AG09319 (cell line): ENCODE measurements at regions not wholly inside any gene's neighbourhood (a gene's known extent, or its start where the extent isn't known, plus 50 kb on each side); places are given as distances from the start of the nearest gene placed in this dataset.

Source experiments
- DNase-seq: peaks from one replicate; pipeline ENCODE4 v3.0.0-alpha.2; 2010; ENCODE audit warnings: low read depth; ENCODE audit errors: extremely low read depth
- TF ChIP-seq, protein P1 (sequence below): IDR thresholded peaks from 2 replicates; pipeline ENCODE4 v1.5.1; 2011; ENCODE audit warnings: low read depth, mild to moderate bottlenecking, inconsistent platforms, low read length, moderate library complexity

DNA sequence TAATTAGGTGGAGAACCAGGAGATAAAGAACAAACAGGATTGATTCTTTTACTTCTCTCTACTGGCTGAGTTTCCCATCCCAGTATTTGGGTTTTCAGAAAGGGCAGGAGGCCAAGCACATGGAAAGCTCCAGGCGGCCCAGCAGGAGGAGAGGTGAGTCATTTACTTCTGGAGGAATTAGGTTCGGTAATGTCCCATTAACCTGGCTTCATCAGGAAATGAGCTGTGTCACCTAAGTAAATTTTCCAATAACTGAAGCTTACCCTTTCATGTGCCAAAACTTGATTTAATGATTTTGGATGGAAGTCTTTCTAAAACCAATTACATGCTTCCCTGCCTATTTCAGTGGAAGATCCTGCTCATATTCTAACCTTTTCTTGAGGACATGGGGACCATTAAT, 257.6 kb upstream of the USP24 start:
- TF ChIP-seq, protein P1, sequence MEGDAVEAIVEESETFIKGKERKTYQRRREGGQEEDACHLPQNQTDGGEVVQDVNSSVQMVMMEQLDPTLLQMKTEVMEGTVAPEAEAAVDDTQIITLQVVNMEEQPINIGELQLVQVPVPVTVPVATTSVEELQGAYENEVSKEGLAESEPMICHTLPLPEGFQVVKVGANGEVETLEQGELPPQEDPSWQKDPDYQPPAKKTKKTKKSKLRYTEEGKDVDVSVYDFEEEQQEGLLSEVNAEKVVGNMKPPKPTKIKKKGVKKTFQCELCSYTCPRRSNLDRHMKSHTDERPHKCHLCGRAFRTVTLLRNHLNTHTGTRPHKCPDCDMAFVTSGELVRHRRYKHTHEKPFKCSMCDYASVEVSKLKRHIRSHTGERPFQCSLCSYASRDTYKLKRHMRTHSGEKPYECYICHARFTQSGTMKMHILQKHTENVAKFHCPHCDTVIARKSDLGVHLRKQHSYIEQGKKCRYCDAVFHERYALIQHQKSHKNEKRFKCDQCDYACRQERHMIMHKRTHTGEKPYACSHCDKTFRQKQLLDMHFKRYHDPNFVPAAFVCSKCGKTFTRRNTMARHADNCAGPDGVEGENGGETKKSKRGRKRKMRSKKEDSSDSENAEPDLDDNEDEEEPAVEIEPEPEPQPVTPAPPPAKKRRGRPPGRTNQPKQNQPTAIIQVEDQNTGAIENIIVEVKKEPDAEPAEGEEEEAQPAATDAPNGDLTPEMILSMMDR, result no peak; the same call in 1 of the 2 replicates
- DNase-seq, result no peak

DNA sequence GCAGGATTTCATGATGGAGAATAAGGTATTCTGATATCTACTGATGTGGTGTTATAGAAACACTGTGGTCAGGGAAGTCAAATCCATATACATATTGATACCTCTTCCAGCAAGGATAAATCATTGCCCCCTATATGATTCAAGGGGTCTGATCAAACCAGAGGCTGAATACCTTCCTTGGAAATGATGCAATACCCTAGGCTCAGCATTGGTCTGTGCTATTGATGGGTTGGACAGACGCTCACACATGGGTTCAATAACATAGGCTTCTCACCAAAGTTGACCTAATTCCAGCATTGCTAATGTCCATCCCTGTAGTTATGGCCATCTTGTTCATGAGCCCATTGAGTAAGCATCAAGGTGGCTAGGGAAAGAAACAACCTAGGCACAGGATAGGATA, 257.0 kb upstream of the USP24 start:
- TF ChIP-seq, protein P1, result no peak
- DNase-seq, result no peak

DNA sequence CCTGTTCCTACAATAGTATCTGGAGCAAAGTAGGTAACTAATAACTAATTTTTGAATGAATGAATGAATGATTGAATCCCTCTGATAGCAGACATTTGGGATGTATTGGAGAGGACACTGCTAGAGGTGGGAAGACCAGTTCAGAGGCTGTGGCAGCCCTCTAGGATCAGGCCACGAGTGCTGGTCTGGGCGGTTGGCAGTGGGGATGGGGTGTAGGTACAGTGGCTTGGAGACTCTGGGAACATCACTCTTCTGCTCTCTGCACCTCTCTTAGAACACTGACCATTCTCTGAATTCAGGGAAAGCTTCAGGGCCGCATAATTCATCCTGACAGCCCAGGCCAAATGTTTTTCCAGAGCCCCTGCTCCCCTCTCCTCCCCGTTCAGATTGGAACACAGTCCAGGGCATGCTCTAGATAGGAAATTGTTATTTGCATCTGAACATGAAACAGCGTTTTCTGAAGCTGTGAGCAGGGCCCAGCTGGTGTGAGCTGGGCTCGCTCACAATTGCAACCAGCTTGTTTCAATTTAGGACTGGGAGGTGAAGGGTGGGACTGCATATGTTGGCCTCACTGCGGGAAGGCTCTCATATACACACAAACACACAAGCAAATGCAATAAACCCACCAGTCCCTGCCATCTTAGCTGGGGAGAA, 253.1 kb upstream of the USP24 start:
- DNase-seq, result peak; percentile 67
- TF ChIP-seq, protein P1, result no peak

DNA sequence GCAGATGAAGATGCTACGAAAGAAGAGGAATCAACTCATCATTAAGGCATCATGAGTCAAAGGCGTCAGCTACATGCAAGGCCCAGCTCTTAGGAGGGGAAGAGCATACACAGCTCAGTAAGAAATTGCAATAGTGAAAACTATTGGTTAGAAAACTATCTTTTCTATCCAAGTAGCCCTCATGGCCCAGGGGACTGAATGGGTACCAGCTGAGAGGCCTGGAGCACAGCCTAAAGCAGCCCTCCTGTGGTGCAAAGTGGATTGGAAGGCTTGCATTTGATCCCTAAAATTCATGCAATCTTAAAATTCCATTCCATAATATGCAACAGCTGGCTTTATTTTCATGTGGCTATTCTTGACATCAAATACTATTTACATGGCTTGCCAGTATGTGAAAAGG, 251.8 kb upstream of the USP24 start:
- peak; percentile 53 for DNase-seq
- TF ChIP-seq, protein P1, result peak; percentile 16

DNA sequence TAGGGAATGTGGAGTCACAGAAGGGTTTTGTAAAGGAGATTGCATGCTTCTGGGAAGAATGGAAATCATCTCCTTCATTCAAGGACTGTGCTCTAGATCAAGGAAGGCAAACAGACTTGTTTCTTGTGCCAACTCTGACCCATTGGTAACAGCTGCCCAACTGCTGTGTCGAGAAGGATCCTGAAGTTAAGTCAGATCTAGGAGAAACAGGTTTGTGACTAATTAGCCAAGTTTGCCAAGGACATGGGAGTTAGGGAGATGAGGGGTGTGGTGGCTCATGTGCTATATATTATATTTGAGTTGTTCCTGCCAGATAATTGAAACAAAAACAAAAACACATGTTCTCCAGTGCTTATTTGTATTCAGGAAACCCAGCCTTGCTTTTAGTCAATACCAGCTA, 251.2 kb upstream of the USP24 start:
- DNase-seq, result peak; percentile 90
- TF ChIP-seq, protein P1, result no peak

DNA sequence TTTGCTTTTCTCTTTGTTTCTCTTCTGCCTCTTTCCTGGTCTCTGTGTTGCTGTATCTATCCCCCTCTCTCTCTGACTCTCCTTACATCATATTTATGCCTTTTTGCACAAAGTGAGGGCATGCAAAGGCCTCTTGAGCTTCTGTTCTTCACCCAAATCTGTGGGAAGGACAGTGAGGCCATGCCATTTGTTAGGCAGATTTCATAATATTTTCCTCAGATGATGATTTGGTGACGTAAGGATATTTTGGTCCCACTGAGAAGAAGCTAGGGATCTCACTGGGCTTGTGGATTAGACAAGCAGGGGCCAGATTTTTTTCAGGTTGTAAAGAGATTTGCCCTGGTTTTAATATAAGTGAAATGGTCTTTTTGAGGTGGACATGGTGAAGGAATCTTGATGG, 249.4 kb upstream of the USP24 start:
- DNase-seq, result no peak
- TF ChIP-seq, protein P1, result no peak

DNA sequence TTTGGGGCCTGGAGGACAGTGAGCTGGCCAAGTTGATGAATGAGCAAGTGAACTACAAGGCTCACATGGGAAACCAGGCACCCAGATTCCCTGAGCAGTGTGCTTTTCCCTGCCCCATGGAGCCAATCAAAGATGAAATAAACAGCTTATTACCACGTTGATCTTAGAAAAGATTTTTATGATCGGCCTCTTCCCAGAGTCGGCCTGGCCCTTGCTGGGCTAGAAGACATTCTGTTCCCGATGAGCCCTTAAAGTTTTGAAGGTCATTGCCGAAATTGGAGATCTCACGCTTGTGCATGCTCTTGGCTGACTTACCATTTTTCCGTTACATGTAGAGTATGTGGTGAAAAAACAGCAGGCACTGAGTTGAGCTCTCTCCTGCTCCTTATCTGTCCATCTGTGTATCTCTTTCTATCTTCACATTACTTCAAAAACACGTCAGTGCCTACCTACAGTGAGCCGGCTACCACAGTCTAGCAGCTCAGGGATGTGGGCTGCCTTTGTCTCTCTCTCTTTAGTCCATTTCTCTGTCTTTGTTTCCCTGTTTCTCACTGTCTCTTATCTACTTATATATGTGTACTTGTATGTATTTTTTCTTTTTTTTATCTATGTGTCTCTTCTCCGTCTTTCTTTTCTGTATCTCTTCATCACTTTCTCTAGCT, 248.8 kb upstream of the USP24 start:
- TF ChIP-seq, protein P1, result no peak
- DNase-seq, result no peak
